GM19035 (cell line): ENCODE measurements at regions not wholly inside any gene's neighbourhood (a gene's known extent, or its start where the extent isn't known, plus 50 kb on each side); places are given as distances from the start of the nearest gene placed in this dataset.
"Not testable (repeated sequence)": the region's sequence is repeated elsewhere in the genome, so short reads cannot be mapped to it uniquely, and the experiment has no call there.

Experiments used
- ATAC-seq: cut with Tn5 transposase; IDR thresholded peaks from one replicate; pipeline ENCODE4 v1.9.1; 2021; ENCODE audit not compliant: unreplicated experiment

DNA sequence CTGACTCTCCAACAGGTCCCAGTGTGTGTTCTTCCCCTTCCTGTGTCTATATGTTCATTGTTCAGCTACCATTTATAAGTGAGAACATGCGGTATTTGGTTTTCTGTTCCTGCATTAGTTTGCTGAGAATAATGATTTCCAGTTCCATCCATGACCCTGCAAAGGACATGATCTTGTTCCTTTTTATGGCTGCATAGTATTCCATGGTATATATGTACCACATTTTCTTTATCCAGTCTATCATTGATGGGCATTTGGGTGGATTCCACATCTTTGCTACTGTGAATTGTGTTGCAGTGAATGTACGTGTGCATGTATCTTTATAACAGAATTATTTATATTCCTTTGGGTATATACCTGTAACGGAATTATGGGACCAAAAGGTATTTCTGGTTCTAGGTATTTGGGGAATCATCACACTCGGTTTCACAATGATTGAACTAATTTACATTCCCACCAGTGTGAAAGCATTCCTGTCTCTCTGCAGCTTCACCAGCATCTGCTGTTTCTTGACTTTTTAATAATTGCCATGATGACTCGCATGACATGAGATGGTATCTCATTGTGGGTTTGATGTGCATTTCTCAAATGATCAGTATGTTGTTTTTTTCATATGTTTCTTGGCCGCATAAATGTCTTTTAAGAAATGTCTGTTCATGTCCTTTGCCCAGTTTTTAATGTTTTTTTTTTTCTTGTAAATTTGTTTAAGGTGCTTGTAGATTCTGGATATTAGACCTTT is 60.2 kb downstream of the LSMEM1 start:
- ATAC-seq: no peak

- no peak for ATAC-seq
Observed at GRCh38 chr7:112546723-112547513, 66.1 kb downstream of the LSMEM1 start.

- no peak for ATAC-seq
Observed at GRCh38 chr7:112547916-112548315, 67.1 kb downstream of the LSMEM1 start.

DNA sequence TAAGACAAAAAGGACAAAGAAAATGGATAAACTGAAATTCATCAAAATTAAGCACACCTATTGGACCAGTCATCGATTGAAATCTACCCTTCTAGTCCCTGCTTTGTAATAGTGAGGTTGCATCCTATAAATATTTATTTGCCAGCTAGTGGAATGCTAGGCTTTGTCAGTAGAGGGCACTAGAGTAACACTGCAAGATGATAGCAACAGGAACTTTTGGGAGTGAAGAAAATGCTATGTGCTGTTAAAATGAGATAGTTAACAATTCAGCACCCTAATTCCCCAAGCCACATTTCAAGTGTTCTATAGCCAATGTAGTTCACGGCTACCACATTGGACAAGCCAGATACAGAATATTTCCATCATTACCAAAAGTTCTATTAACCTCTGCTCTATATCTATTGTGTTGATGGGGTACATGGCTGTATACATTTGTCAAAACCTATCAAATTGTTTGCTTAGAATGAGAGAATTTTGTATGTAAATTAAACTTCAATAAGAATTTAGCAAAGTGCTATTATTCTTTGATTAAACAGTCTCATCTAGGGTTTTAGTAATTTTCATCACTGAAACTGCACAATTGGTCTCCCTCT is 69.8 kb downstream of the LSMEM1 start:
- peak; percentile 92 for ATAC-seq

GRCh38 chr7:112551521-112551920 is 70.7 kb downstream of the LSMEM1 start:
- ATAC-seq: not testable (repeated sequence)

DNA sequence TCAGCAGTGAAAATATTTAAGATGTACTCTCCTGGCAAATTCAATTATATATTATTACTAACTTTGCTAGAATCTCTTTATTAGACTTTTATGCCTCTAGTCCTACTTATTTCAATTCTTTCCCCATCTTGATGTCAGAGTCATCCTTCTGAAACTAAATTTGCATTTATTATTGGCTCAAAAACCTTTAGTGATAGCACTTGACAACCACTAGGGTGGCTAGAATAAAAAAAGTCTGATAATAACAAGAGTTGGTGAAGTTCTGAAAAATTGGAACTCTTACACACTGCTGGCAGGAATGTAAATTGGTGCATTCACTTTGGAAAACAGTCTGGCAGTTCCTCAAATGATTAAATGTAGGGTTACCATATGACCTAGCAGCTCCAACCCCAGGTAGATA is 73.8 kb downstream of the LSMEM1 start:
- ATAC-seq: no peak

DNA sequence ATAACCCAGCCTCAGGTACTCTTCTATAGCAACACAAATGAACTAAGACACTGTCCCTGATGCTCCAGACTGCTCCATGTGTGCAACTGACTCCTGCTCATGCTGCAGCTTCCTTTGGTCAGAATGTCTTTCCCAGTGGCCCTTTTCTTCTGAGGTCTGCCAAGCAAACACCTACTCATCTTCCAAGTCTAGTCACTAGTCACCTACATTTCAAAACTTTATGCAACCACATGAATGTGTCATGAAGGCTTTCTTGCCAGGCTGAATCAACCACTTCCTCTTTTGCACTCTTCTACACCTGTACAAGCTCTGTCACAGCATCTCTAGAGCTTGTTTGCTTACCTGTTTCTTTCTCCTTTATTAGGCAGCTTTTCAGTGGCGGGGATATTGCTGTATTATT is 75.8 kb downstream of the LSMEM1 start:
- peak; percentile 89 for ATAC-seq

DNA sequence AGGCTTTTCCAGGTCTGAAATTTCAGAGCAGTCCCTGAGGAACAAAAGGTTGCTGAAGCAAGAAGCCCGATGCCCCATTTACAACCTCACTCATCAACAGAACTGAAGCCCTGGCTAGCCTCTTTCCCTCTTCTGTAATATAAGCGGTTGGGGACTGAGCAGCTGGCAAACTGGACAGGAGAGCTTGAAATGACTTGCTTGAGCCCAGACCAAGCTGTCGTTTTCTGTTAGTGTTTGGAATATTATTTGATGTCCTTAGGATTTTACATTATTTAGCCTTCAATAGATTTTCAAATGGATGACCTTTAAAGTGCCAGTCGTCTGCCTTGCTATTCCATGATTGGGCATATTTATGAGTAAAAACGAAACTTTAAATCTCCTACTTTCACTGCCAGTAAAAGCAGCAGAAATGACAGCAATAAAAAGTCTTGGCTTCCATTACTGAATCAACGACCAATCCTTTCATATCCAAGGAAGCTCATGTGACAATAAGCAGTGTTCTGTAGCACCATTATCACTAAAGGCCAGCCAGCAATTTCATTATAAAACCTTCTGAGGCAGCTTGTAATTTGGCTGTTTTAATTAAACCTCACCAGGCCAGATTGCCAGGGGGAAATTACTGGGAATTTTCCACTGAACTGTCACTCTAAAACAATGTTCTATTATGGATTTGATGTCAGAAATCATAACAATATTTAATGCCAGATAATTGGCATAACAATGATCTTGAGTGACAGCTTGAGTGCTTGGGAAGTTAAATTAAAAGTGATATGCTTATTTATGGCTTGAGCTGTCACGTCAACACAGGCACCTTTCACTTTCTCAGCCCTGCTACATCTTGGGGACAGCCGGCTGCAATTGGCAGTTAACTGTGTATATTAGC is 85.9 kb downstream of the LSMEM1 start:
- no peak for ATAC-seq

GRCh38 chr7:112567388-112567787 is 86.6 kb downstream of the LSMEM1 start:
- ATAC-seq: no peak

DNA sequence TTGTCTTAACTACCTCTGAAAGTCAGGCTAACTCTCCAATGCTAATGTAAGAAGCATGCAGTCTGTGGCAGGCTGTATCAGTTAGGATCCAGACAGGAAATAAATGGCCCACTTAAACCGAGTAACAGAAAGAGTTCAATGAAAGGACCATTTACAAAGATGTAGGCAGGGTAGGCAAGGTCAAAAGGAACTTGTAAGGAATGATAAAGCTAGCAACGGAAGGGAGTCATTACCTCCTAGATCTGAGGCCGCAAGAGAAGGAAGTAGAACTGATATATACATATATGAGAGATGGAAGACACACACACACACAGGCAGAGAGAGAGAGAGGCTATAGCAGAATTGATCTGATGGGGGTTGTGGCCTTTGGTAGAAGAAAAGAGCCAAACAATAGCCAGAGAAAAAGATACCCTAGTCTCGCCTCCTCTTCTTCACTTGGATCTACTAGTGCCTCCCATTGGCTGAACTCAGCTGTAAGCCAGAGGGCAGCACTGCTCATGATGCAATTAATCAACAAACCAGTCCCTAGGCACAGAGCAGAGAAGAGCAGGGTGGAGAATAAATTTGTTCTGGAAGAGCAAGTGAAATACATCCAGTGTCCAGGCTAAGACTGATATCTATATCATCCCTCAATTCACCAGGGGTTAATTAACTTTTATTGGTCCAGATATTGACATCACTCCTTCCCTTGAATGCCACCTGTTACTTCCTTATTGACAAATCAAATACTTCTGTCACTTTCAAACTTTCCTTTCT is 91.2 kb downstream of the LSMEM1 start:
- no peak for ATAC-seq

DNA sequence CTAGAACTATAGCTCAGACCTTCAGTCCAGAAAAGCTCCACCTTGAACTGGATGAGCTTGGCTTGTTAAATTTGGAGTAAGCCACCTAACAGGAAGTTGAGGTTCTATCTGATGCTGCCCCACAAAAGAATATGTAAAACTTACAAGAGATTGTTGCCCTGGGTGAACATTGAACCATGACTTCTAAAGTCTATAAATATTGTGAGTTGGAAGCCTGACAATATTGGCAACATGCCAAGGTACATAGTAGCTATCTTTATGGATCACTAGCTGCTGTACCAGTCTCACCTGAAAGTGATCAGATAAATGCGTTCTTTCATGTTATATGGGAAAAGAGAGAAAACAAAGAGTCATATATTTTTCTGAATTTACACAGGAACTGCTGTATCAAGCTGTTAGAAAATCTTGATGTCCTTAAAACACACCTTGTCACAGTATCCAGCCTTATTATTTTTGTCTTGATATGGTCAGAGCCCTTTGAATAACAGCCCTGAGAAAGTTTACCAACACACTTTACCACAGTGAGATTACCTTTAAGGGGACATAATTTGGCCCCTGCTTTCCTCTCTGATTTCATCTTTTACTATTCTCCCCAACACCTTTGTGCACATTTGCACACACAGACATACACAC is 92.0 kb downstream of the LSMEM1 start:
- no peak for ATAC-seq

GRCh38 chr7:112573302-112574039 is 92.7 kb downstream of the LSMEM1 start:
- no peak for ATAC-seq

DNA sequence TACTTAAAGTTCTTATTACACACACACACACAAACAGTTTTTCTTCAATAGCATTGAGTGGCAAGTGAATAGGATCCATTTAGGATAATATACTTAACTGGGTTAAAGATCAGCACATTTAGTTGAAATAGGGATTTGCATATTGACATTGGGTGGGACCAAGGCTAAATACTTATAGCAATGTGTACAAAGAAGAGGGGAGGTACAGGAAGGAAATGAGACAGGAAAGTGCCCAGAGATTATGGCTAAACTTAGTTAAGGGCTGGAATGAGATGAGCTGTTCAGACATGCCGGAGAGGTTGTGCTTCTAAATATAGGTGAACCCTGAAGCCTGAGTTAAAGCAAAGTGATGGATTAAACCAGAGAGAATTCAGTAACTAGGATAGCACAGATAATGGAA is 95.1 kb downstream of the LSMEM1 start:
- no peak for ATAC-seq

DNA sequence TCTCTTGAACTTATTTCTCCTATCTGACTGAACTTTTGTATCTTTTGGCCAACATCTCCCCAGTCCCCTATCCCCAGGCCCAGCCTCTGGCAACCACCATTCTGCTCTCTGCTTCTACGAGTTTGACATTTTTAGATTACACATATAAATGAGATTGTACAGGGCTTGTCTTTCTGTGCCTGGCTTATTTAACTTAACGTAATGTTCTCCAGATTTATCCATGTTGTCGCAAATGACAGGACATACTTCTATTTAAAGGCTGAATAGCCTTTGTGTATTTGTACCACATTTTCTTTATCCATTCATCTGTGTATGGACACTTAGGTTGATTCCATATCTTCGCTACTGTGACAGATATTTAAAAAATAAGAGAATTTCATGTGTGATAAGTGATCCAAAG is 98.6 kb downstream of the LSMEM1 start:
- no peak for ATAC-seq

DNA sequence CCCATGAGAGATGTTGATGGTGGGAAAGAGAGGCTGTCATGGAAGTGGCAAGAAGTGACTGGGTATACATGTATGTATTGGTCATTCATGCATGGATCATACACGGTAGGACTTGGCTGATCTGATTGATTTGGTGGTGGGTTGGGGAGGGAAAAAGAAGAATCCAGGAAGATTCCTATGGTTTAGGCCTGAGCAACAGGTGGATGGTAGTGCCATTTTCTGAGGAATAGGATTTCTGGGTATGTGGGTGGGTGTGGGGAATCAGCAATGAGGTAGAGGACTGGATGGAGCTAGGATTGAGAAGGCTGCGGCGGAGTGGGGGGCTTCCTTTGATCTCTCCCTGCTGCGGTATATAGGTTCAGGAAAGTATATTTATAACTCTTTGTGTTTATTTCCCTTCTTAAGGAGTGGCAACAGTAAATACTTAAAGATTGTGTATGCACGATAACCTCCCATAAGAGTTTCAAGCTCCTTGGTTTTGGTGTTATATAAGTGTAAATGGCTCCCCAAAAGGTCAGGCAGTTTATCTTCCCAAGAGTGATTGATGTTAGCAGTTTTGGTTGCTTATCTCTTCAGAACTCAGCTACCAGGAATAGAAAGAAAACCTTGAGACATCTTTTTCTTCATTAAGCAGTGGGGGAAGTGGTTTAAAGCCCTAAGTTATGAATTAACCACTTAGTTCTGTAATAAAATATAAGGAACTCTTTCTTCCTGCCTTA is 100.1 kb downstream of the LSMEM1 start:
- no peak for ATAC-seq

DNA sequence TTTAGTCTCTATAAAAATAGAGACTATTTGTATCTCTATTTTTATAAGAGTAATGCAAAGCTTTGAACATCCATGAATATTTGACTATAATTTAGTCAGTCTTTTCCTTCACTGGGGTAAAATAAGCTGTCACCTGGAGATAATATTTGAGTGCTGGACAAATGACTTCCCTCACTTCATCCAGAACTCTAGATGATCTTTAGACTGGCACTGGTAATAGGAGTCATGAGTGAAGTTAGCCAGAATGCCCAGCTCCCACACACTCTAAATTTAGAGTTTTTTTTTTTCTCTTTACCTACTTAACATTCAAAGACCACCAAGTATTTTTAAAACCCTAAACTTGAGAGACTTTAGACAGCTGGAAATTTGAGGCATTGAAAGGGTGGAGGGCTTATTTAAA is 100.7 kb downstream of the LSMEM1 start:
- ATAC-seq: no peak

GRCh38 chr7:112584290-112584689 is 103.5 kb downstream of the LSMEM1 start:
- ATAC-seq: no peak

DNA sequence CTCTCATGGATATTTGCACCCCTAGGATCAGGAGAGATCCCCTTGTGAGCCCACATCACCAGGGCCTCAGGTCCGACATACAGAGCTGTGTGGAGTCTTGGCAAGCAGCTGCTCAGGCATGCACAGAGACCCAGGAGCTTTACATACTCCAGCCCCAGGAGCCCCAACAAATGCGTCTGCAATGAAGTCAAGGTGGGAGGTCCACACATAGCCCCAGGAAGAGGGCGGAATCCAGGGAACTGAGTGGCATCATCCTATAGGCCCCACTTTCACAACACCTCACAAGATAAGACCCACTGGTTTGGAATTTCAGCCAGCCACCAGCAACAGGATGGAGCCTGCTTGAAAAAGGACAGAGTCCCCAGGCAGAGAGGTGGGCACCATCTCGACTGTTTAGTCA is 106.7 kb downstream of the LSMEM1 start:
- ATAC-seq: no peak
